GM12878 (cell line): ENCODE measurements at regions not wholly inside any gene's neighbourhood (a gene's known extent, or its start where the extent isn't known, plus 50 kb on each side); places are given as distances from the start of the nearest gene placed in this dataset.

Experiments used
- GABPA ChIP-seq: IDR thresholded peaks from 2 replicates; pipeline ENCODE4 v1.6.1; 2014; ENCODE audit warnings: antibody characterized with exemption, low read depth, mild to moderate bottlenecking, inconsistent platforms
- IRF4 ChIP-seq: IDR thresholded peaks from 2 replicates; pipeline ENCODE4 v1.6.1; 2011; ENCODE audit warnings: low read depth, low read length
- POLR2AphosphoS5 ChIP-seq: IDR thresholded peaks from 2 replicates; pipeline ENCODE4 v1.6.1; 2011; ENCODE audit warnings: mild to moderate bottlenecking, low read length, inconsistent platforms
- RAD21 ChIP-seq: IDR thresholded peaks from 2 replicates; pipeline ENCODE4 v1.6.1; 2011; ENCODE audit warnings: mild to moderate bottlenecking, low read depth, low read length, moderate library complexity; ENCODE audit not compliant: insufficient read depth
- RCOR1 ChIP-seq: conservative IDR thresholded peaks from 2 replicates; pipeline ENCODE4 v1.6.1; 2012; ENCODE audit warnings: low read depth, low read length, improper control_type of control experiment
- RELA ChIP-seq: fragments of 450-650 bp; IDR thresholded peaks from 2 replicates; pipeline ENCODE4 v1.8.0; 2014; ENCODE audit warnings: borderline replicate concordance; ENCODE audit not compliant: partially characterized antibody
- SP1 ChIP-seq: IDR thresholded peaks from one replicate; pipeline ENCODE4 v1.6.1; 2011; ENCODE audit warnings: low read depth, low read length
- SREBF1 ChIP-seq: IDR thresholded peaks from 2 replicates; pipeline ENCODE4 v1.6.1; 2012; ENCODE audit warnings: mild to moderate bottlenecking, low read length
- STAT3 ChIP-seq: IDR thresholded peaks from 2 replicates; pipeline ENCODE4 v1.6.1; 2011; ENCODE audit warnings: low read depth, low read length, improper control_type of control experiment
- ZNF207 ChIP-seq: fragments of 450-650 bp; IDR thresholded peaks from 2 replicates; pipeline ENCODE4 v1.6.1; 2014; ENCODE audit warnings: antibody characterized with exemption, mild to moderate bottlenecking, borderline replicate concordance
- TF ChIP-seq, protein P1 (sequence below), 3 experiments: IDR thresholded peaks in 2 of 3; conservative IDR thresholded peaks in 1 of 3; 2 replicates each; pipeline ENCODE4 v1.5.1; 2011; ENCODE audit warnings: low read depth in 3 of 3, low read length in 3 of 3, mild to moderate bottlenecking in 3 of 3, control low read depth in 2 of 3, moderate library complexity in 2 of 3, inconsistent platforms in 1 of 3, mixed read lengths in 1 of 3; ENCODE audit not compliant: control insufficient read depth in 2 of 3, insufficient read depth in 1 of 3; ENCODE audit errors: extremely low read depth in 1 of 3
- TF ChIP-seq, protein P2 (sequence below): fragments of 450-650 bp; IDR thresholded peaks from 2 replicates; pipeline ENCODE4 v1.6.1; 2014; ENCODE audit warnings: mild to moderate bottlenecking
- TF ChIP-seq, protein P3 (sequence below): fragments of 450-650 bp; IDR thresholded peaks from 2 replicates; pipeline ENCODE4 v1.6.1; 2017; ENCODE audit warnings: mild to moderate bottlenecking

DNA sequence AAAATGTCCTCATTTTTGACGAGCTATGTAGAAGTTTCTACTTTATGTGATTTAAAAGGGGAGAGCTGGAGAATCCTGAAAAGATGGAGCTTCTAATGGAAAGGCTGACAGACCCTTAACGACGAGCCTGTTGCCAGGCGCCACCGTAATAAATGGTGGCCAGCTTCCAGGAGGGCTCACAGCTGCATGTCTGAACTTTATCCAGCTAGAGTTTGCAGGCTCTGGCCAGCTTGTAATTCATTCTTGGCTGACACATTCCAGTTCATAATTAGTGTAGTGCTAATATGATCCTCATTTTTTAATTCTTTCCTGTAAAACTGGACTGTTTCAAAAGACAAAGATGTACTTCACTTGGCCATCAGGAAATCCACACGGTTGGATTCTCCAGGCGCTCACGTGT is 246.7 kb downstream of the GAS1 start:
- TF ChIP-seq GABPA (no peak), RELA (no peak), RCOR1 (no peak), POLR2AphosphoS5 (no peak), STAT3 (no peak), RAD21 (no peak), ZNF207 (no peak), IRF4 (no peak), SREBF1 (no peak), SP1 (no peak)
- TF ChIP-seq, protein P1, sequence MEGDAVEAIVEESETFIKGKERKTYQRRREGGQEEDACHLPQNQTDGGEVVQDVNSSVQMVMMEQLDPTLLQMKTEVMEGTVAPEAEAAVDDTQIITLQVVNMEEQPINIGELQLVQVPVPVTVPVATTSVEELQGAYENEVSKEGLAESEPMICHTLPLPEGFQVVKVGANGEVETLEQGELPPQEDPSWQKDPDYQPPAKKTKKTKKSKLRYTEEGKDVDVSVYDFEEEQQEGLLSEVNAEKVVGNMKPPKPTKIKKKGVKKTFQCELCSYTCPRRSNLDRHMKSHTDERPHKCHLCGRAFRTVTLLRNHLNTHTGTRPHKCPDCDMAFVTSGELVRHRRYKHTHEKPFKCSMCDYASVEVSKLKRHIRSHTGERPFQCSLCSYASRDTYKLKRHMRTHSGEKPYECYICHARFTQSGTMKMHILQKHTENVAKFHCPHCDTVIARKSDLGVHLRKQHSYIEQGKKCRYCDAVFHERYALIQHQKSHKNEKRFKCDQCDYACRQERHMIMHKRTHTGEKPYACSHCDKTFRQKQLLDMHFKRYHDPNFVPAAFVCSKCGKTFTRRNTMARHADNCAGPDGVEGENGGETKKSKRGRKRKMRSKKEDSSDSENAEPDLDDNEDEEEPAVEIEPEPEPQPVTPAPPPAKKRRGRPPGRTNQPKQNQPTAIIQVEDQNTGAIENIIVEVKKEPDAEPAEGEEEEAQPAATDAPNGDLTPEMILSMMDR (IDR thresholded peaks at IDR 0.05 in 2 of 3, conservative IDR thresholded peaks at IDR 0.05 in 1 of 3; ENCODE audit: control insufficient read depth in 2 of 3, extremely low read depth in 1 of 3, insufficient read depth in 1 of 3, low read depth in 3 of 3, low read length in 3 of 3) = no peak
- TF ChIP-seq, protein P2, sequence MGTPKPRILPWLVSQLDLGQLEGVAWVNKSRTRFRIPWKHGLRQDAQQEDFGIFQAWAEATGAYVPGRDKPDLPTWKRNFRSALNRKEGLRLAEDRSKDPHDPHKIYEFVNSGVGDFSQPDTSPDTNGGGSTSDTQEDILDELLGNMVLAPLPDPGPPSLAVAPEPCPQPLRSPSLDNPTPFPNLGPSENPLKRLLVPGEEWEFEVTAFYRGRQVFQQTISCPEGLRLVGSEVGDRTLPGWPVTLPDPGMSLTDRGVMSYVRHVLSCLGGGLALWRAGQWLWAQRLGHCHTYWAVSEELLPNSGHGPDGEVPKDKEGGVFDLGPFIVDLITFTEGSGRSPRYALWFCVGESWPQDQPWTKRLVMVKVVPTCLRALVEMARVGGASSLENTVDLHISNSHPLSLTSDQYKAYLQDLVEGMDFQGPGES = no peak
- TF ChIP-seq, protein P3, sequence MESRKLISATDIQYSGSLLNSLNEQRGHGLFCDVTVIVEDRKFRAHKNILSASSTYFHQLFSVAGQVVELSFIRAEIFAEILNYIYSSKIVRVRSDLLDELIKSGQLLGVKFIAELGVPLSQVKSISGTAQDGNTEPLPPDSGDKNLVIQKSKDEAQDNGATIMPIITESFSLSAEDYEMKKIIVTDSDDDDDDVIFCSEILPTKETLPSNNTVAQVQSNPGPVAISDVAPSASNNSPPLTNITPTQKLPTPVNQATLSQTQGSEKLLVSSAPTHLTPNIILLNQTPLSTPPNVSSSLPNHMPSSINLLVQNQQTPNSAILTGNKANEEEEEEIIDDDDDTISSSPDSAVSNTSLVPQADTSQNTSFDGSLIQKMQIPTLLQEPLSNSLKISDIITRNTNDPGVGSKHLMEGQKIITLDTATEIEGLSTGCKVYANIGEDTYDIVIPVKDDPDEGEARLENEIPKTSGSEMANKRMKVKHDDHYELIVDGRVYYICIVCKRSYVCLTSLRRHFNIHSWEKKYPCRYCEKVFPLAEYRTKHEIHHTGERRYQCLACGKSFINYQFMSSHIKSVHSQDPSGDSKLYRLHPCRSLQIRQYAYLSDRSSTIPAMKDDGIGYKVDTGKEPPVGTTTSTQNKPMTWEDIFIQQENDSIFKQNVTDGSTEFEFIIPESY = no peak
